Gastroesophageal sphincter (tissue), 4 donors: ENCODE measurements at regions not wholly inside any gene's neighbourhood (a gene's known extent, or its start where the extent isn't known, plus 50 kb on each side); places are given as distances from the start of the nearest gene placed in this dataset.

Experiments used
- ATAC-seq: fragments of 150-250 bp; one replicate; pipeline ENCODE4 v1.9.1; 2016; ENCODE audit warnings: mild to moderate bottlenecking, moderate library complexity
- H3K27ac ChIP-seq, 4 donors: fragments of 200-600 bp; sonication (generic) in 3 of 4; 1 replicate in 3 of 4; 2 replicates in 1 of 4; pipeline ENCODE4 v1.5.1; 2016 to 2019
- H3K27me3 ChIP-seq: fragments of 200-600 bp; sonication (generic); one replicate; pipeline ENCODE4 v1.5.1; 2019
- H3K36me3 ChIP-seq, 2 donors: fragments of 200-600 bp; sonication (generic); one replicate each; pipeline ENCODE4 v1.5.1; 2019; ENCODE audit warnings: control low read depth in 1 of 2
- H3K4me1 ChIP-seq, 3 donors: fragments of 200-600 bp; sonication (generic); 1 replicate in 2 of 3; 2 replicates in 1 of 3; pipeline ENCODE4 v1.5.1; 2016 to 2019; ENCODE audit warnings: control low read depth in 2 of 3
- H3K4me3 ChIP-seq, 2 donors: fragments of 200-600 bp; sonication (generic); one replicate each; pipeline ENCODE4 v1.5.1; 2019; ENCODE audit warnings: mild to moderate bottlenecking in 1 of 2, moderate library complexity in 1 of 2
- H3K9me3 ChIP-seq, 3 donors: fragments of 200-600 bp; sonication (generic); one replicate each; pipeline ENCODE4 v1.5.1; 2017 to 2019; ENCODE audit warnings: control low read depth in 2 of 3
- EP300 ChIP-seq: sonication (generic); formaldehyde crosslinking; IDR thresholded peaks from one replicate; pipeline ENCODE4 v1.6.1; 2017; ENCODE audit warnings: antibody characterized with exemption, mild to moderate bottlenecking
- POLR2A ChIP-seq, 2 donors: fragments of 450-650 bp; IDR thresholded peaks; one replicate each; pipeline ENCODE4 v1.6.1; 2017; ENCODE audit warnings: antibody characterized with exemption in 2 of 2, mild to moderate bottlenecking in 2 of 2, moderate library complexity in 1 of 2
- POLR2AphosphoS5 ChIP-seq: sonication (generic); formaldehyde crosslinking; IDR thresholded peaks from one replicate; pipeline ENCODE4 v1.6.1; 2017; ENCODE audit warnings: antibody characterized with exemption
- WGBS, 2 donors: methylation state at CpG; one replicate each; pipeline ENCODE4 v1.1.5; 2018; ENCODE audit warnings: low coverage in 1 of 2; 5-methylcytosine and 5-hydroxymethylcytosine counted together
- TF ChIP-seq, protein P1 (sequence below), 4 experiments: fragments of 200-600 bp in 2 of 4; fragments of 450-650 bp in 2 of 4; sonication (generic) in 1 of 4; IDR thresholded peaks; one replicate each; pipeline ENCODE4 v1.5.1; 2017 to 2019; ENCODE audit warnings: antibody characterized with exemption in 4 of 4, mild to moderate bottlenecking in 2 of 4, moderate library complexity in 2 of 4

DNA sequence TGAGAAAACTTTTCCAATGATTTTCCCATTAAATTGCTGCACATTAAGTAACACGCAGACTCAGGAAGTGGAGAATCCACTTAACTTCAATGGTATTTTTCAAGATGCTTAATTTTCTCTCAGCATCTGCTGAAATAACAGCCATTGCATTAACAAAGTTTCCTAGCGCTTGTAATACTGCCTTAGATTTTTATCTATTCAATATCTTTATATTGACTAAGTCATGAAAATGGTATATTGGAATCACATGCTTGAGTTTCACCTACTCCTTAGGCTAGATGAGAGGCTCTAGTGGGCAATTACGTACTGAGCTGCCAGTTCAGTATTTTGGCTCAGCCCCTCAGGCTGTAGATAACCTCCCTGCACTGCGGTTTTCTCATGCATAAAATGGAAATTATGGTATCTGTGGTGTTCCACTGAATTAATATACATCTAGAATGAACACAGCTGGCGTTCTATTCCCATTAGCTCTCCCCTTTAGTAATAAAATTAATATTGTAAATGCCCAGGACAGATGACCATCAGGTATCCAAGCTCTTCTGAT, 112.9 kb downstream of the MTX3 start:
- WGBS, 2 donors = 69 to 87% methylated on average over 5 of the region's 5 CpGs
- Histone ChIP-seq H3K27me3 (no peaks in the 10 kb centered on the region), H3K36me3 (no peaks in the 10 kb centered on the region)

DNA sequence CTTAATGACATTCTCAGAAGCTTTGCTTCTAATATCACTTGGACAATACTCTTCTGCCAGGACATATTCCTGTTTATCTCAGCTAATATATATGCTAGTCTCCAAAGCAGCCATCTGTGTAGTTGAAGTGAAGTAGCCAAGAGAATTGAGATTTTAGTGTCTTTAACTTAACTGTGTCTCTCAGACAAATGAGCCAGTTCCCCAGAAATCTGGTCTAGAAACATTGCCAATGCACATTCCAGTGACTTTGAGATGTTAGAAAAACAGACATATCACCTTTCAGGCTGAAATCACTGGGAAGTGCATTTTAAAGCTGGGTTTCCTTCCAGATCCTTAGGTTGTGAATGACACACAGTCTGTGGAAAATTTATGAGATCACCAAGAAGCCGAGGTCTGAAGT, 114.6 kb downstream of the MTX3 start:
- WGBS, 2 donors = 55% methylated on average over 1 of the region's 1 CpG; no CpG with 5 or more reads in 1 of the 2 donors
- H3K4me3 ChIP-seq = no peak overlapping the region
- no peak for ATAC-seq
- H3K9me3 ChIP-seq = no peaks in the 10 kb centered on the region
- no peaks in the 10 kb centered on the region for H3K27me3 ChIP-seq
- no peak overlapping the region for H3K27ac ChIP-seq
- no peaks in the 10 kb centered on the region for H3K36me3 ChIP-seq
- TF ChIP-seq EP300 (no peak), POLR2AphosphoS5 (no peak), POLR2A (IDR thresholded peaks at IDR 0.05) (no peak)
- TF ChIP-seq, protein P1, sequence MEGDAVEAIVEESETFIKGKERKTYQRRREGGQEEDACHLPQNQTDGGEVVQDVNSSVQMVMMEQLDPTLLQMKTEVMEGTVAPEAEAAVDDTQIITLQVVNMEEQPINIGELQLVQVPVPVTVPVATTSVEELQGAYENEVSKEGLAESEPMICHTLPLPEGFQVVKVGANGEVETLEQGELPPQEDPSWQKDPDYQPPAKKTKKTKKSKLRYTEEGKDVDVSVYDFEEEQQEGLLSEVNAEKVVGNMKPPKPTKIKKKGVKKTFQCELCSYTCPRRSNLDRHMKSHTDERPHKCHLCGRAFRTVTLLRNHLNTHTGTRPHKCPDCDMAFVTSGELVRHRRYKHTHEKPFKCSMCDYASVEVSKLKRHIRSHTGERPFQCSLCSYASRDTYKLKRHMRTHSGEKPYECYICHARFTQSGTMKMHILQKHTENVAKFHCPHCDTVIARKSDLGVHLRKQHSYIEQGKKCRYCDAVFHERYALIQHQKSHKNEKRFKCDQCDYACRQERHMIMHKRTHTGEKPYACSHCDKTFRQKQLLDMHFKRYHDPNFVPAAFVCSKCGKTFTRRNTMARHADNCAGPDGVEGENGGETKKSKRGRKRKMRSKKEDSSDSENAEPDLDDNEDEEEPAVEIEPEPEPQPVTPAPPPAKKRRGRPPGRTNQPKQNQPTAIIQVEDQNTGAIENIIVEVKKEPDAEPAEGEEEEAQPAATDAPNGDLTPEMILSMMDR (IDR thresholded peaks at IDR 0.05) = no peak
- H3K4me1 ChIP-seq = peaks cover 0 to 4% (median 0%) of the 10 kb centered on the region in 3 donors

More for the DNA sequence above, 112.9 kb downstream of the MTX3 start:
- no peak overlapping the region for H3K4me3 ChIP-seq
- ATAC-seq = no peak
- no peaks in the 10 kb centered on the region for H3K4me1 ChIP-seq
- TF ChIP-seq EP300 = no peak
- no peak for TF ChIP-seq POLR2A (IDR thresholded peaks at IDR 0.05)
- TF ChIP-seq POLR2AphosphoS5 = no peak
- TF ChIP-seq, protein P1 (IDR thresholded peaks at IDR 0.05) = no peak
- H3K27ac ChIP-seq = no peak overlapping the region
- no peaks in the 10 kb centered on the region for H3K9me3 ChIP-seq

DNA sequence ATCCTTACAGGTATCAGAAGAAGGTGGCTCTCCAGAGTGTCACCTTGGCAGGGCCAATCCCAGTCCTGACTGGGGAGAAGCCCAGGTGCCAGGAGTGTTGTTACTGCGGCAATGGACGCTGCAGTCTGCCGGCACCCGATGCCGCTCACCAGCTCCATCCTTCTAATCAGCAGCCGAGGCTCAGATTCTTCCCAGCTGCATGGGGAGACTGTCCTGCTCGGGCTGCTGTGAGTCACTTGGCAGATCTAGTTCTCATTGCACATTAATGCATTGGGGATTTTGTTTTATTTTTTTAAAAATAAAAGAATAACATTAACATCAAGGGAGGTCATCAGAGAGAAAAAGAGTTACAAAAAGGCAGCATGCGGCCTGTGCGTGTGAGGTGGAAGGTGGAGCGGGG, 115.8 kb downstream of the MTX3 start:
- TF ChIP-seq POLR2A (IDR thresholded peaks at IDR 0.05) (no peak), EP300 (no peak), POLR2AphosphoS5 (no peak)
- TF ChIP-seq, protein P1 (IDR thresholded peaks at IDR 0.05) = no peak
- H3K27me3 ChIP-seq = peaks cover 8% of the 10 kb centered on the region
- no peak overlapping the region for H3K4me3 ChIP-seq
- no peaks in the 10 kb centered on the region for H3K36me3 ChIP-seq
- H3K27ac ChIP-seq = no peak overlapping the region
- H3K9me3 ChIP-seq = no peaks in the 10 kb centered on the region
- WGBS, 2 donors = 74 to 84% methylated on average over 3 to 4 of the region's 10 CpGs
- peak; percentile 53 for ATAC-seq
- H3K4me1 ChIP-seq = peaks cover 0 to 4% (median 0%) of the 10 kb centered on the region in 3 donors

DNA sequence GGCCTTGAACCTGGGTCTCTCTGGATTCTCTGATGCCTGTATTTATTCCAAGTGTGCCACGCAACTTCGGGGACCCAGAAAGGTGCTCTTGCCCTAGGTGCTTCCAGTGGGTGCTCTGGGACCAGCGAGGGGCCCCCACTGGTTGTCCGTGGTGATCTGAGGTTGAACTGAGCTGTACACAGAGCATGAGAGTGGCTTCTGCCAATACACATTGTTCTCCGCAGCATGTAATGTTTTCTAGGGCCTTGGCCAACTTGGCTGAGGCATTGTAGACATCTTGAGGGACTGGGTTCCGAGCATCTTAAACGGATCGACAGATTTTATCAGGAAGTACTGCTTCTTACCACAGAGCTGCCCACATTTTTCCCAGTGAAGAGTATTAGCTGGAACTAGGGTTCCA, 117.9 kb downstream of the MTX3 start:
- WGBS, 2 donors = 73 to 89% methylated on average over 5 to 8 of the region's 8 CpGs
- peaks cover 0 to 4% (median 0%) of the 10 kb centered on the region in 3 donors for H3K4me1 ChIP-seq
- peak overlapping the region in 1 of 4 donors; percentile 14 for H3K27ac ChIP-seq
- no peaks in the 10 kb centered on the region for H3K36me3 ChIP-seq
- H3K4me3 ChIP-seq = no peak overlapping the region
- TF ChIP-seq, protein P1 (IDR thresholded peaks at IDR 0.05) = no peak
- TF ChIP-seq EP300 (no peak), POLR2AphosphoS5 (no peak), POLR2A (IDR thresholded peaks at IDR 0.05) (no peak)
- no peak for ATAC-seq
- peaks cover 18% of the 10 kb centered on the region for H3K27me3 ChIP-seq
- no peaks in the 10 kb centered on the region for H3K9me3 ChIP-seq

DNA sequence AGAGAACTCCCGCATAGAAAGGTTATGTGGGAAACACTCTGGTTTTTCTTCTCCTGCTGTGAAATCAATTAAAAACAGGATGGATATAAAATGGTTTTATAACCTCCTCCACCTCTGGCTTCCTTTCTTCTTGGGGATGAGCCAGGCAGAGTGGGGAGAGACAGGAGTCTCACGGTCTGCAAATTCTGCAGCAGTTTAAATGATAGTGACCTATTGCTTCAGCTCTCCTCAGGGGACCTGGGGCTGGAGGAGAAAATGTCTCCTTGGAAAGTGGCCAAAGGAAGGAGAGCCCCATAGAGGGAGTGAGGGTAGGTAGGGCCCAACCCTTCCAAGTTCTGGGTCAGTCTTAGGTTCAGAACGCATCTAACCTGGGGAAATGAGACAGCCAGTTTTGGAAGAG, 118.8 kb downstream of the MTX3 start:
- ATAC-seq = no peak
- peaks cover 21% of the 10 kb centered on the region for H3K27me3 ChIP-seq
- no peak overlapping the region for H3K27ac ChIP-seq
- no peaks in the 10 kb centered on the region for H3K9me3 ChIP-seq
- H3K4me1 ChIP-seq = peaks cover 0 to 4% (median 0%) of the 10 kb centered on the region in 3 donors
- H3K4me3 ChIP-seq = no peak overlapping the region
- H3K36me3 ChIP-seq = no peaks in the 10 kb centered on the region
- no peak for TF ChIP-seq POLR2A (IDR thresholded peaks at IDR 0.05)
- TF ChIP-seq POLR2AphosphoS5 = no peak
- TF ChIP-seq, protein P1 (IDR thresholded peaks at IDR 0.05) = no peak
- TF ChIP-seq EP300 = no peak
- WGBS, 2 donors = 46 to 53% methylated on average over 3 of the region's 3 CpGs
